T-cell (primary cell): ENCODE measurements at regions not wholly inside any gene's neighbourhood (a gene's known extent, or its start where the extent isn't known, plus 50 kb on each side); places are given as distances from the start of the nearest gene placed in this dataset.

Experiments used
- ATAC-seq, 4 experiments: fragments of 200-7000 bp in 3 of 4; fragments of 150-1000 bp in 1 of 4; cut with Tn5 transposase; replicated peaks in 1 of 4; 1 replicate in 3 of 4; 2 replicates in 1 of 4; pipeline ENCODE4 v1.10.0; 2021; ENCODE audit warnings: moderate library complexity in 3 of 4, mild to moderate bottlenecking in 2 of 4, moderate number of reproducible peaks in 1 of 4
- CTCF ChIA-PET, 2 donors: fragments of 300-600 bp; sonication (Branson Sonifier 250); formaldehyde crosslinking; loops; one replicate each; lab custom pipeline; 2022; ENCODE audit warnings: antibody characterized with exemption in 2 of 2; lab: Charles Lee
- POLR2A ChIA-PET, 2 donors: fragments of 300-600 bp; sonication (Branson Sonifier 250); formaldehyde crosslinking; loops; one replicate each; lab custom pipeline; 2022; ENCODE audit warnings: antibody characterized with exemption in 2 of 2; lab: Charles Lee
- DNase-seq, 35 experiments: peaks; one replicate each; pipeline versions ENCODE4 v3.0.0 to v3.0.0-alpha.2; 2013 to 2023
- H3K27ac ChIP-seq: one replicate; pipeline ENCODE4 v1.5.1; 2013; ENCODE audit warnings: low read length
- H3K27me3 ChIP-seq, 2 experiments: replicated peaks in 1 of 2; 1 replicate in 1 of 2; 2 replicates in 1 of 2; pipeline versions ENCODE4 v1.6.1 to v1.7.0; 2013; ENCODE audit warnings: low read length in 1 of 2, mixed read lengths in 1 of 2; ENCODE audit not compliant: control insufficient read depth in 2 of 2, insufficient read depth in 2 of 2; ENCODE audit errors: extremely low read depth in 1 of 2
- H3K36me3 ChIP-seq, 2 donors: 1 replicate in 1 of 2; 2 replicates in 1 of 2; pipeline versions ENCODE4 v1.6.1 to v1.7.0; 2013; ENCODE audit warnings: low read length in 1 of 2; ENCODE audit not compliant: control insufficient read depth in 2 of 2, insufficient read depth in 1 of 2; ENCODE audit errors: extremely low read depth in 1 of 2
- H3K4me1 ChIP-seq, 2 experiments: 1 replicate in 1 of 2; 2 replicates in 1 of 2; pipeline versions ENCODE4 v1.6.1 to v1.7.0; 2013; ENCODE audit warnings: low read length in 2 of 2, mixed read lengths in 1 of 2; ENCODE audit not compliant: insufficient read depth in 2 of 2, control insufficient read depth in 1 of 2; ENCODE audit errors: extremely low read depth in 1 of 2
- H3K4me3 ChIP-seq, 2 donors: 1 replicate in 1 of 2; 2 replicates in 1 of 2; pipeline versions ENCODE4 v1.5.1 to v1.7.0; 2013; ENCODE audit warnings: mild to moderate bottlenecking in 2 of 2, low read length in 1 of 2, moderate library complexity in 1 of 2; ENCODE audit not compliant: control insufficient read depth in 1 of 2; ENCODE audit errors: extremely low read depth in 1 of 2
- H3K9me3 ChIP-seq: 2 replicates; pipeline ENCODE4 v1.7.0; 2013
- H3K27ac Mint-ChIP-seq, 2 donors: one replicate each; pipeline ENCODE4 v1.8.0; 2020 to 2021; ENCODE audit warnings: mild to moderate bottlenecking in 2 of 2, mixed read lengths in 2 of 2
- H3K27me3 Mint-ChIP-seq, 2 donors: one replicate each; pipeline ENCODE4 v1.8.0; 2021 to 2022; ENCODE audit warnings: mixed read lengths in 2 of 2
- H3K36me3 Mint-ChIP-seq: one replicate; pipeline ENCODE4 v1.8.0; 2021; ENCODE audit warnings: mixed read lengths
- H3K4me1 Mint-ChIP-seq, 3 donors: one replicate each; pipeline ENCODE4 v1.8.0; 2020 to 2022; ENCODE audit warnings: mixed read lengths in 3 of 3, mild to moderate bottlenecking in 1 of 3
- H3K4me3 Mint-ChIP-seq, 3 donors: one replicate each; pipeline ENCODE4 v1.8.0; 2020 to 2022; ENCODE audit warnings: mild to moderate bottlenecking in 3 of 3, mixed read lengths in 3 of 3, moderate library complexity in 3 of 3
- H3K9me3 Mint-ChIP-seq, 3 donors: one replicate each; pipeline ENCODE4 v1.8.0; 2020 to 2022; ENCODE audit warnings: mixed read lengths in 3 of 3
- WGBS: methylation state at CpG from one replicate; pipeline ENCODE4 v1.1.5; 2013; ENCODE audit warnings: missing lambda C conversion rate; ENCODE audit not compliant: insufficient coverage; 5-methylcytosine and 5-hydroxymethylcytosine counted together

- ChIA-PET POLR2A (no interaction called here), CTCF (interaction anchor here in 1 of 2 donors (0.9 kb wide), 1 partner anchor 12 kb away, joined by 3 read pairs; no protein-coding TSS in a partner anchor)
- Mint-ChIP-seq H3K4me1 (no peaks in the 10 kb centered on the region), H3K4me3 (no peak overlapping the region), H3K27ac (no peak overlapping the region), H3K27me3 (peaks cover 11 to 13% of the 10 kb centered on the region in 2 donors), H3K36me3 (no peaks in the 10 kb centered on the region), H3K9me3 (no peaks in the 10 kb centered on the region)
- WGBS: 33% methylated on average over 1 of the region's 2 CpGs
- Histone ChIP-seq H3K27ac (no peak overlapping the region), H3K9me3 (no peaks in the 10 kb centered on the region), H3K27me3 (no peaks in the 10 kb centered on the region), H3K4me1 (no peaks in the 10 kb centered on the region), H3K36me3 (no peaks in the 10 kb centered on the region), H3K4me3 (no peak overlapping the region)
- ATAC-seq: no peak
- DNase-seq: no peak
Observed at GRCh38 chr2:175318542-175318941, 137.0 kb upstream of the ATP5MC3 start.

- no peaks in the 10 kb centered on the region for H3K4me1 ChIP-seq
- no peaks in the 10 kb centered on the region for H3K36me3 ChIP-seq
- no peaks in the 10 kb centered on the region for H3K9me3 ChIP-seq
- CTCF ChIA-PET: interaction anchor here in 1 of 2 donors (0.9 kb wide), 1 partner anchor 12 kb away, joined by 3 read pairs; no protein-coding TSS in a partner anchor
- H3K27me3 ChIP-seq: no peaks in the 10 kb centered on the region
- no CpG with 5 or more reads among the region's 2 CpGs for WGBS
- H3K27ac ChIP-seq: no peak overlapping the region
- ATAC-seq (no peak), DNase-seq (no peak)
- H3K4me3 Mint-ChIP-seq: no peak overlapping the region
- POLR2A ChIA-PET: no interaction called here
- H3K4me1 Mint-ChIP-seq: no peaks in the 10 kb centered on the region
- H3K36me3 Mint-ChIP-seq: no peaks in the 10 kb centered on the region
- no peak overlapping the region for H3K4me3 ChIP-seq
- H3K27me3 Mint-ChIP-seq: peaks cover 12 to 18% of the 10 kb centered on the region in 2 donors
- no peaks in the 10 kb centered on the region for H3K9me3 Mint-ChIP-seq
- no peak overlapping the region for H3K27ac Mint-ChIP-seq
Observed at GRCh38 chr2:175317751-175318150, 136.2 kb upstream of the ATP5MC3 start.

DNA sequence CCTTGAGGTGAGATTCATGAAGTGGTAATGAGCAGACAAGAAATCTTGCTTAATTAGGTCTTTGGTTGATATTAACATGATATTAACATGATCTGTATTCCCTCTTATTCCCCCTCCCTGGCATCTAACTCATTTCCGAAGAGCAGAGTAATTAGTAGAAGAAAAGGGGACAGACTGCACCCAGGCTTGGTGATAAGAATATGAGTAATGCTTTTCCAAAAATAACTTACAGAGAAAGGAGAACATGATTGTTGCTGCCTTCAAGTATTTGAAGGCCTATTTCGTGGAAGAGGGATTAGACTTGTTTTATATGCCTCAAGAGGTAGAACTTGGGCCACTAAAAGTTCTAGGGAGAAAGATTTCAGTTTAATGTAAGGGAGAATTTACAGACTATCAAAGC, 130.6 kb upstream of the ATP5MC3 start:
- ATAC-seq (no peak), DNase-seq (no peak)
- H3K9me3 Mint-ChIP-seq: no peaks in the 10 kb centered on the region
- CTCF ChIA-PET: no interaction called here
- Histone ChIP-seq H3K36me3 (no peaks in the 10 kb centered on the region), H3K27me3 (peaks cover 0 to 2% of the 10 kb centered on the region in 2 experiments), H3K4me3 (no peak overlapping the region), H3K4me1 (no peaks in the 10 kb centered on the region), H3K9me3 (no peaks in the 10 kb centered on the region), H3K27ac (no peak overlapping the region)
- H3K27ac Mint-ChIP-seq: no peak overlapping the region
- no peaks in the 10 kb centered on the region for H3K4me1 Mint-ChIP-seq
- H3K27me3 Mint-ChIP-seq: peaks cover 16 to 30% of the 10 kb centered on the region in 2 donors
- WGBS: no CpG with 5 or more reads among the region's 2 CpGs
- H3K36me3 Mint-ChIP-seq: no peaks in the 10 kb centered on the region
- no peak overlapping the region for H3K4me3 Mint-ChIP-seq
- POLR2A ChIA-PET: no interaction called here

GRCh38 chr2:175310813-175311504, 129.4 kb upstream of the ATP5MC3 start:
- WGBS: no CpG with 5 or more reads among the region's 1 CpG
- peaks cover 0 to 2% of the 10 kb centered on the region in 2 experiments for H3K27me3 ChIP-seq
- no peak overlapping the region for H3K27ac ChIP-seq
- CTCF ChIA-PET: interaction anchor here in 1 of 2 donors (0.7 kb wide), 1 partner anchor 1932 kb away, joined by 3 read pairs; no protein-coding TSS in a partner anchor
- Mint-ChIP-seq H3K36me3 (no peaks in the 10 kb centered on the region), H3K27ac (no peak overlapping the region), H3K9me3 (no peaks in the 10 kb centered on the region), H3K4me3 (no peak overlapping the region), H3K4me1 (no peaks in the 10 kb centered on the region), H3K27me3 (peaks cover 18 to 30% of the 10 kb centered on the region in 2 donors)
- no peak overlapping the region for H3K4me3 ChIP-seq
- no peaks in the 10 kb centered on the region for H3K9me3 ChIP-seq
- no peaks in the 10 kb centered on the region for H3K4me1 ChIP-seq
- no peaks in the 10 kb centered on the region for H3K36me3 ChIP-seq
- ATAC-seq (no peak), DNase-seq (no peak)
- POLR2A ChIA-PET: no interaction called here

DNA sequence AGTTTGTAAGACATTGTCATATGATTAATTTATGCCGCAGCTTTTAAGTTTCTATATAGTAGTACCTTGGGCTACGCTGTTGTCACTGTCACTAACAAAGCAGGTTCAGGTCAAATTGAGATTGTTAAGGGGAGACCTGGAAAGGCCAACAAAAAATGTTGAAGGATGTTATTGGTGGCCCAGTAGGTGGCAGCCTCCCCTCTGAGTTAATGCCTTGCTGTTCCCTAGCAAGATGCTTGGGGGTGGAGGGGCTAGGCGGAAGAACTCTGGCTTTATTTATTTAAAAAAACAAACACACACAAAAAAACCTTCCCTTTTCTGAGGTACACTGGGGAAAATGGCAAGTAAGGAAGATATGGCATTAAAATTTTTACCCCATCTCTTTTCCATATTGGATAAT, 128.3 kb upstream of the ATP5MC3 start:
- WGBS: 80% methylated on average over 2 of the region's 3 CpGs
- no peak for DNase-seq
- Mint-ChIP-seq H3K27ac (no peak overlapping the region), H3K36me3 (no peaks in the 10 kb centered on the region), H3K4me1 (no peaks in the 10 kb centered on the region), H3K9me3 (no peaks in the 10 kb centered on the region), H3K27me3 (peaks cover 24 to 35% of the 10 kb centered on the region in 2 donors), H3K4me3 (no peak overlapping the region)
- Histone ChIP-seq H3K27ac (no peak overlapping the region), H3K9me3 (no peaks in the 10 kb centered on the region), H3K27me3 (peaks cover 0 to 2% of the 10 kb centered on the region in 2 experiments), H3K4me1 (no peaks in the 10 kb centered on the region), H3K4me3 (no peak overlapping the region), H3K36me3 (no peaks in the 10 kb centered on the region)
- ChIA-PET CTCF (no interaction called here), POLR2A (no interaction called here)
- no peak for ATAC-seq

DNA sequence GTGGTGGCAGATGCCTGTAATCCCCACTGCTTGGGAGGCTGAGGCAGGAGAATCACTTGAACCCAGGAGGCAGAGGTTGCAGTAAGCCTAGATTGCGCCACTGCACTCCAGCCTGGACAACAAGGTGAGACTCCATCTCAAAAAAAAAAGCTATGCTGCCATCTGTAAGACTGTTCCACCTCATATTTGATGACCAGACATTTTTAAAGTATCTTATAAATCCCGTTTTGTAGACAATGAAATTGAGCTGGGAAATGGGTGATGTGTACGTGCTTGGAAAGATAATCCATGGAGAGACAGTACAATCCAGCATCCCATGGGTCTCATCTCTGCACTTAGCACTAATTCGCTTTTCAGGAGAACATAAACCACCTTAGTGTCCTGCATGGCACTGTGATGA, 126.5 kb upstream of the ATP5MC3 start:
- Mint-ChIP-seq H3K36me3 (no peaks in the 10 kb centered on the region), H3K27ac (no peak overlapping the region), H3K4me3 (no peak overlapping the region), H3K9me3 (no peaks in the 10 kb centered on the region), H3K27me3 (peaks cover 30 to 31% of the 10 kb centered on the region in 2 donors), H3K4me1 (no peaks in the 10 kb centered on the region)
- CTCF ChIA-PET: no interaction called here
- Histone ChIP-seq H3K27me3 (peaks cover 0 to 2% of the 10 kb centered on the region in 2 experiments), H3K27ac (no peak overlapping the region), H3K36me3 (no peaks in the 10 kb centered on the region), H3K4me3 (no peak overlapping the region), H3K4me1 (no peaks in the 10 kb centered on the region), H3K9me3 (no peaks in the 10 kb centered on the region)
- no peak for DNase-seq
- POLR2A ChIA-PET: no interaction called here
- ATAC-seq: no peak
- WGBS: 80% methylated on average over 1 of the region's 4 CpGs
